ENCODE measurements at regions not wholly inside any gene's neighbourhood (a gene's known extent, or its start where the extent isn't known, plus 50 kb on each side); places are given as distances from the start of the nearest gene placed in this dataset.

DNA sequence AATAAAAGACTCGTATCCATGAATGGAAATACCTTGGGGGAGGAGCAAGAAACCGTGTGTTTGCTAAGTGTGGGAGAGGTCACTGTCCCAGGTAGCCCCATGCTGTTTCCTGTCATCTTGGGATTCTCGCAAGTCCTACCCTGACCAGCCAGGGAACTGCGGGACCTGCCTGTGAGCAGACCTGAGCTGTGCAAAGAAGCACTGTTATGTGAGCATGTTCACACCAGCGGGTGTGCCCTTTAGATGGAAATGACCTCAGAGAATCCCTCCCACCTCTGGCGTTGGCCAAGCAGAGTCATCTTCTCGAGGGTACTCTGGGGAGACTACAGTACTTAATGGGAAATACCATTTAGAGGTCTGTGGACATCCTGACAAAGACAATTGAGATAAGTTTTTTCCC, 127.0 kb upstream of the MON1B start:
- TF ChIP-seq POLR2AphosphoS5 (IDR thresholded peaks at IDR 0.05; ENCODE audit: low read depth, low read length) (no peak), POLR2A (IDR thresholded peaks at IDR 0.05; ENCODE audit: low read depth, low read length) (no peak)
